OCI-LY7 (cell line): ENCODE measurements at regions not wholly inside any gene's neighbourhood (a gene's known extent, or its start where the extent isn't known, plus 50 kb on each side); places are given as distances from the start of the nearest gene placed in this dataset.

Source experiments
- BruUV-seq: library from RNA; stranded (reverse); fragments of 400-500 nt; replicated peaks from 2 replicates; lab custom pipeline; 2021; lab: Mats Ljungman, UMichigan
- CTCF ChIA-PET: fragments of 300-600 bp; sonication (Branson Sonifier 250); formaldehyde crosslinking; loops from one replicate; lab custom pipeline; 2022; ENCODE audit warnings: antibody characterized with exemption; ENCODE audit not compliant: unreplicated experiment; lab: Charles Lee
- POLR2A ChIA-PET: fragments of 300-600 bp; sonication (Branson Sonifier 250); formaldehyde crosslinking; loops from one replicate; lab custom pipeline; 2022; ENCODE audit warnings: antibody characterized with exemption; lab: Charles Lee
- DNase-seq: peaks from one replicate; pipeline ENCODE4 v3.0.0-alpha.2; 2015; ENCODE audit warnings: low spot score
- H2AFZ ChIP-seq: fragments of 200-600 bp; sonication (generic), shearing (Covaris generic); 2 replicates; pipeline ENCODE4 v1.6.1; 2014; ENCODE audit warnings: mild to moderate bottlenecking, antibody characterized with exemption, low read length, moderate library complexity
- H3K27ac ChIP-seq: fragments of 200-600 bp; sonication (generic); 2 replicates; pipeline ENCODE4 v1.5.1; 2014; ENCODE audit warnings: mixed run types, low read depth, mild to moderate bottlenecking, moderate library complexity, low read length, inconsistent platforms; ENCODE audit not compliant: poor library complexity, severe bottlenecking
- H3K36me3 ChIP-seq: fragments of 200-600 bp; sonication (generic); 2 replicates; pipeline ENCODE4 v1.6.1; 2014; ENCODE audit warnings: mild to moderate bottlenecking, antibody characterized with exemption, low read length, moderate library complexity, mixed read lengths; ENCODE audit not compliant: insufficient read depth
- H3K4me1 ChIP-seq: fragments of 200-600 bp; sonication (generic); 2 replicates; pipeline ENCODE4 v1.5.1; 2014; ENCODE audit warnings: mild to moderate bottlenecking, low read length; ENCODE audit not compliant: insufficient read depth, poor library complexity, severe bottlenecking
- H3K4me2 ChIP-seq: fragments of 200-600 bp; sonication (generic); 2 replicates; pipeline ENCODE4 v1.6.1; 2014; ENCODE audit warnings: mild to moderate bottlenecking, low read length
- H3K4me3 ChIP-seq: fragments of 200-600 bp; sonication (generic); 2 replicates; pipeline ENCODE4 v1.5.1; 2014; ENCODE audit warnings: mild to moderate bottlenecking, low read depth, low read length; ENCODE audit not compliant: poor library complexity, severe bottlenecking
- H3K79me2 ChIP-seq: fragments of 200-600 bp; sonication (generic); 2 replicates; pipeline ENCODE4 v1.6.1; 2016; ENCODE audit warnings: low read depth, mild to moderate bottlenecking, low read length, moderate library complexity, mixed read lengths; ENCODE audit not compliant: insufficient read depth
- H3K9me2 ChIP-seq: fragments of 200-600 bp; sonication (generic); 2 replicates; pipeline ENCODE4 v1.6.1; 2016; ENCODE audit warnings: mild to moderate bottlenecking, low read length, mixed read lengths; ENCODE audit not compliant: insufficient read depth
- H3K9me3 ChIP-seq: fragments of 200-600 bp; sonication (generic); 2 replicates; pipeline ENCODE4 v1.6.1; 2014; ENCODE audit warnings: mild to moderate bottlenecking, mixed run types, low read length, mixed read lengths
- H4K20me1 ChIP-seq: fragments of 200-600 bp; sonication (generic); 2 replicates; pipeline ENCODE4 v1.6.1; 2014; ENCODE audit warnings: mild to moderate bottlenecking, antibody characterized with exemption, low read length, moderate library complexity, mixed read lengths; ENCODE audit not compliant: insufficient read depth
- CTCF ChIP-seq: fragments of 200-600 bp; sonication (generic); conservative IDR thresholded peaks from 2 replicates; pipeline ENCODE4 v1.5.1; 2014; ENCODE audit warnings: mild to moderate bottlenecking, antibody characterized with exemption, low read length, moderate library complexity, mixed read lengths
- EZH2phosphoT487 ChIP-seq: fragments of 200-600 bp; sonication (generic); IDR thresholded peaks from 2 replicates; pipeline ENCODE4 v1.6.1; 2018; ENCODE audit warnings: low read depth, borderline replicate concordance, mild to moderate bottlenecking, mixed run types, antibody characterized with exemption, low read length, moderate library complexity, mixed read lengths
- intact Hi-C: fragments of 100-400 bp; cut with micrococcal nuclease; formaldehyde crosslinking; loops from one replicate; pipeline ENCODE4 v1.10.0; 2022; ENCODE audit not compliant: unreplicated experiment

- ChIA-PET CTCF (no interaction called here), POLR2A (no interaction called here)
- H3K9me3 ChIP-seq, result no peaks in the 10 kb centered on the region
- no peaks in the 10 kb centered on the region for H3K36me3 ChIP-seq
- no peak overlapping the region for H2AFZ ChIP-seq
- H3K4me2 ChIP-seq, result no peak overlapping the region
- no peaks in the 10 kb centered on the region for H3K9me2 ChIP-seq
- no peak overlapping the region for H3K27ac ChIP-seq
- TF ChIP-seq EZH2phosphoT487 (no peak), CTCF (no peak)
- H4K20me1 ChIP-seq, result no peaks in the 10 kb centered on the region
- intact Hi-C loops, result no loop called here
- no peak overlapping the region for H3K4me3 ChIP-seq
- H3K4me1 ChIP-seq, result no peaks in the 10 kb centered on the region
- BruUV-seq, result no TSS peak
- no peak for DNase-seq
- no peaks in the 10 kb centered on the region for H3K79me2 ChIP-seq
Observed at GRCh38 chr2:228728961-228729360, 542.1 kb downstream of the PID1 start.

- Histone ChIP-seq H3K9me3 (no peaks in the 10 kb centered on the region), H2AFZ (no peak overlapping the region), H3K79me2 (no peaks in the 10 kb centered on the region), H3K9me2 (no peaks in the 10 kb centered on the region), H3K36me3 (no peaks in the 10 kb centered on the region), H4K20me1 (no peaks in the 10 kb centered on the region), H3K4me3 (no peak overlapping the region), H3K4me1 (no peaks in the 10 kb centered on the region), H3K27ac (no peak overlapping the region), H3K4me2 (no peak overlapping the region)
- no peak for DNase-seq
- TF ChIP-seq CTCF, result no peak
- no peak for TF ChIP-seq EZH2phosphoT487
- ChIA-PET POLR2A (no interaction called here), CTCF (no interaction called here)
- no TSS peak for BruUV-seq
- intact Hi-C loops, result no loop called here
Observed at GRCh38 chr2:228725031-228725430, 543.5 kb upstream of the SPHKAP start.

- H3K9me3 ChIP-seq, result no peaks in the 10 kb centered on the region
- H3K4me2 ChIP-seq, result no peak overlapping the region
- H4K20me1 ChIP-seq, result no peaks in the 10 kb centered on the region
- no peaks in the 10 kb centered on the region for H3K36me3 ChIP-seq
- no TSS peak for BruUV-seq
- H2AFZ ChIP-seq, result no peak overlapping the region
- ChIA-PET POLR2A (interaction anchor here (0.8 kb wide), 1 partner anchor 26 kb away, joined by 3 read pairs; no protein-coding TSS in a partner anchor), CTCF (no interaction called here)
- H3K9me2 ChIP-seq, result no peaks in the 10 kb centered on the region
- no peak for DNase-seq
- no peaks in the 10 kb centered on the region for H3K79me2 ChIP-seq
- H3K27ac ChIP-seq, result no peak overlapping the region
- intact Hi-C loops, result no loop called here
- H3K4me1 ChIP-seq, result no peaks in the 10 kb centered on the region
- no peak for TF ChIP-seq CTCF
- no peak for TF ChIP-seq EZH2phosphoT487
- no peak overlapping the region for H3K4me3 ChIP-seq
Observed at GRCh38 chr2:228723599-228723998, 542.1 kb upstream of the SPHKAP start.
